ENCODE measurements at regions not wholly inside any gene's neighbourhood (a gene's known extent, or its start where the extent isn't known, plus 50 kb on each side); places are given as distances from the start of the nearest gene placed in this dataset.
A peak's percentile ranks its signal among the peaks of the same experiment; 100 is the strongest.

DNA sequence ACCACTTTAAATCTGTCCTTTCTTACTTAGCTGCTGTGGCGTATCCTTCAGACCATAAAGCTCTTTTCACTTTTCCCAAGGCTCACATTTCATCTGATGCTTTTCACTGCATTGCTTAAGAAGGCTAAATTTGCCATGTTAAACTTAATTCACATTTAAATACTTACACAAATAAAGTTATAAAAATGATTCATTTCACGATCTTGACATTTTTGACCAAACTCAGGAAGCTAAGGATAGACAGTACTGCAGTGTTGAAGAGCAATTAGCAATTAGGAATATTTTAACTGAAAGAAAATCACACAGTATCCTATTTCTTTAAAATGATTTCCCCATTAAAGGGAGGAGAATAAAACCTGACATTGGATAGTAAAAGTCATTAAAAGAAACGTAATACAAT lies 1038.6 kb downstream of the STPG2 start:
- DNase-seq (ENCODE audit: insufficient read length, low spot score) (no peak), FAIRE-seq (peak; percentile 11)
- TF ChIP-seq, protein P1, sequence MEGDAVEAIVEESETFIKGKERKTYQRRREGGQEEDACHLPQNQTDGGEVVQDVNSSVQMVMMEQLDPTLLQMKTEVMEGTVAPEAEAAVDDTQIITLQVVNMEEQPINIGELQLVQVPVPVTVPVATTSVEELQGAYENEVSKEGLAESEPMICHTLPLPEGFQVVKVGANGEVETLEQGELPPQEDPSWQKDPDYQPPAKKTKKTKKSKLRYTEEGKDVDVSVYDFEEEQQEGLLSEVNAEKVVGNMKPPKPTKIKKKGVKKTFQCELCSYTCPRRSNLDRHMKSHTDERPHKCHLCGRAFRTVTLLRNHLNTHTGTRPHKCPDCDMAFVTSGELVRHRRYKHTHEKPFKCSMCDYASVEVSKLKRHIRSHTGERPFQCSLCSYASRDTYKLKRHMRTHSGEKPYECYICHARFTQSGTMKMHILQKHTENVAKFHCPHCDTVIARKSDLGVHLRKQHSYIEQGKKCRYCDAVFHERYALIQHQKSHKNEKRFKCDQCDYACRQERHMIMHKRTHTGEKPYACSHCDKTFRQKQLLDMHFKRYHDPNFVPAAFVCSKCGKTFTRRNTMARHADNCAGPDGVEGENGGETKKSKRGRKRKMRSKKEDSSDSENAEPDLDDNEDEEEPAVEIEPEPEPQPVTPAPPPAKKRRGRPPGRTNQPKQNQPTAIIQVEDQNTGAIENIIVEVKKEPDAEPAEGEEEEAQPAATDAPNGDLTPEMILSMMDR (IDR thresholded peaks at IDR 0.05; ENCODE audit: insufficient read depth, missing control alignments): no peak

DNA sequence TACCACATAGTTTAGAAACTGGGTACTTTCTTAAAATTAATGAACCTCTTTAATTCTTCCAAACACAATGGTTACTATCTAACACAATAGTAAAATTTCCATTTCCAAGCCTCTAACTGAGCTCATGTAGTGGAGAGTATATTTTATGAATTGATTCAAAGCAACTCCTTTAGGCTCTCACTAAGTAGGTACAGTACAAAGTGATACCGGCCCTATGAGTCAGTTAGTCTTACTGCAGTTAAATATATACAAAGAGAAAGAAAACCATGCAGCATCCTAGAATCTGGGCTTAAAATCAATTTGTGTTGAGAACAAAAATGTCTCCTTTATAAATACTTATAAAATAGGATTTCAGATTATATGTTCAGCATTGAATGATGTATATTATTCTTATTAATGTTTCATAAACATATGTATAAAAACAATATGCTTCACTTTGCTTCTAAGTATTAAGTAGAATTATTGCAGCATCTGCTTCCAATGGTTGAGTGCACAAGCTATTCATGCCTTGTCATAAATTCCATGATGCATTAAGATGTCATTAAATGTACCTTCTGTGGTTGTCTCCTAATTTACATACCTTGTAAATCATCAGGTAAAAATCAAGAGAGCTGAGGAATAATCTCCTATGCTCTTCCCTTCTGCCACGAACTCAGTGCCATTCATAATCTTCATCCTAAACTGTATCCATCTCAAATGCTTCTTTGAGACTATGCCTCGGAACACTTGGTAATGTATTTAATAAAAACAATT lies 1037.8 kb downstream of the STPG2 start:
- peak; percentile 7 for DNase-seq (ENCODE audit: insufficient read length, low spot score)
- TF ChIP-seq, protein P1 (IDR thresholded peaks at IDR 0.05; ENCODE audit: insufficient read depth, missing control alignments): no peak
- FAIRE-seq: peak; percentile 92

DNA sequence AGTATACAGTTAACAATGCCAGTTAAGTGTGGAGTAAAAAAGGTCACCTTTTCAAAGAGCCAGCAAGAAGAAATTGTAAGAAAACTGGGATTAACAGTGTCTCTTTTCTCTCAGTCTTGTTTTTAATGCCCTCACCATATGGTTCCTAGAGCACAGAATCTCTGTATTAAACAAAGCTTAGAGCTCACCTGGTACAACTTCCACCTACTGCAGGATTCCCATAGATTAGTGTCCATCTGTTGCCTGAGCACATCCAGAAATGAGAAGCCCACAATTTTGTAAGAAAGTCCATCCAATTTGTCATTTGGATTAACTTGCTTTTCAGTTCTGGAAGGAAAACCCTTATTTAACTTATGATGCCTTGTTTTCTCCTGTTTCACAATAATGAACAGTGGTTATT lies 1037.1 kb downstream of the STPG2 start:
- DNase-seq (ENCODE audit: insufficient read length, low spot score): peak; percentile 12
- TF ChIP-seq, protein P1 (IDR thresholded peaks at IDR 0.05; ENCODE audit: insufficient read depth, missing control alignments): no peak
- FAIRE-seq: peak; percentile 85

DNA sequence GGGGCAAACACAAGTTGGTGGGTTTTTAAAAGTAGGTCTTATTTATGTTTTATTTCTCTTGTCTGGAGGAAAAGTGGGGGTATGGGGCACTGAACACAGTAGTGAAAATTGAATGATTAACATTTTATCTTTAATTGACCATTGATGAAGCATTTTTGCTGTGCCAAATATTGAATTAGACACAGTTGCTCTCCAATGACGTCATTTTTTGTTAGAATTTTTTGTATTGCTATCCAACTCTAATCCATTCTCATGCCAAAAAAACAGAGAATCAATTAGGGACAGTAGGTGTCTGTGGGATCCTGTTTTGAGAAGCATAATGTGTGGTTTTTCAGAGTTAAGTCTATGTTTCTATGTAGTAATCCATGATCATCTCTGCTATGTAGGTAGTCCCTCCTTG lies 1032.8 kb downstream of the STPG2 start:
- TF ChIP-seq, protein P1 (IDR thresholded peaks at IDR 0.05; ENCODE audit: insufficient read depth, missing control alignments): no peak
- DNase-seq (ENCODE audit: insufficient read length, low spot score) (no peak), FAIRE-seq (no peak)

DNA sequence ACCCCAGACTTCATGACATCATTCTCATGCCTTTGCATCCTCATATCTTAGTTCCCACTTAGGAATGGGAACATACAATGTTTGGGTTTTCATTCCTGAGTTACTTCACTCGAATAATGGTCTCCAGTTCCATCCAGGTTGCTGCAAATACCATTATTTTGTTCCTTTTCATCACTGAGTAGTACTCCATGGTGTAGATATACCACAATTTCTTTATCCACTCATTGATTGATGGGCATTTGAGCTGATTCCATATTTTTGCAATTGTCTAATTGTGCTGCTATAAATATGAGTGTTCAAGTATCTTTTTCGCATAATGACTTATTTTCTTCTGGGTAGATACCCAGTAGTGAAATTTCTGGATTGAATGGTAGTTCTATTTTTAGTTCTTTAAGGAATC lies 1026.8 kb downstream of the STPG2 start:
- no peak for FAIRE-seq
- DNase-seq (ENCODE audit: insufficient read length, low spot score): no peak
- TF ChIP-seq, protein P1 (IDR thresholded peaks at IDR 0.05; ENCODE audit: insufficient read depth, missing control alignments): no peak

DNA sequence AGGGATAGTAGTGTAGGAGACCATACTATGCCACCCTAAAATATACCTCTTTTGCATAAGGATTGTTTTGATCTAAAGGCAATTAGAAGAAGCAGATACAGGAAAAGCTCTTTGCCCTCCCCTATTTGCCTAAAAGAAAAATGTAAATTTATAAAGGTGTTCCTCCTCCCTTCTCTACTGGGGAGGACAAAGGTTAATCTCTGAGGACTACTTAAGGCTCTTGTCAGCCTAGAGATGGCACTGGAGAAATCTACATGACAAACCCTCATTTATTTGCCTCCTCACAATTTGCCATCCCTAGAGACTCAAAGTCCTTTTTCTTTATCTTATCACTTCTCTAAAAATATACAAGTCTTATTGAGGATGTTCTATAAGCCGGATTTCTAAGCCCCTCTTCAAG lies 1021.8 kb downstream of the STPG2 start:
- DNase-seq (ENCODE audit: insufficient read length, low spot score) (no peak), FAIRE-seq (no peak)
- TF ChIP-seq, protein P1 (IDR thresholded peaks at IDR 0.05; ENCODE audit: insufficient read depth, missing control alignments): no peak

DNA sequence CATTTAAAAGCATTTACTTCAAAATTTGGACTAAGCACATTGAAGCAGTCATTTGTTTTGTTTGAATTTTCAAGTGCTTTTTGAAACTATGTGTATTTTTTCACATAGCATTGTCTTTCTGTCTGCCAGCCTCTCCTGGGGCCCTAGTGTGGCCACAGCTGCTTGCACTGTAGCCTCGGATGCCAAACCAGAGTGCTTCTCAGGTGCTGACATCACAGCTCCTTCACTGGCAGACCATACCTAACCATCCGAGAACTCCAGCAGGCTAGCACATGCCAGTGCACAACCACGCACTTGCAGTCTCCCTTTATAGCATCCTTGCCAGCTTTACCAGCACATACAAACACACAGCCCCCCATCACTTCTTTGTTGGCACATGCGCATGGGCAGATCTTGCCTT lies 1019.7 kb downstream of the STPG2 start:
- DNase-seq (ENCODE audit: insufficient read length, low spot score) (no peak), FAIRE-seq (no peak)
- TF ChIP-seq, protein P1 (IDR thresholded peaks at IDR 0.05; ENCODE audit: insufficient read depth, missing control alignments): no peak
